Lower leg skin (tissue), 3 donors: ENCODE measurements at regions not wholly inside any gene's neighbourhood (a gene's known extent, or its start where the extent isn't known, plus 50 kb on each side); places are given as distances from the start of the nearest gene placed in this dataset.

Experiments
- POLR2A ChIP-seq, 2 donors: fragments of 450-650 bp; IDR thresholded peaks; one replicate each; pipeline ENCODE4 v1.6.1; 2016 to 2017; ENCODE audit warnings: antibody characterized with exemption in 2 of 2, mild to moderate bottlenecking in 1 of 2, moderate library complexity in 1 of 2
- TF ChIP-seq, protein P1 (sequence below), 3 donors: fragments of 450-650 bp; IDR thresholded peaks; one replicate each; pipeline ENCODE4 v1.5.1; 2016; ENCODE audit warnings: antibody characterized with exemption in 3 of 3, mild to moderate bottlenecking in 3 of 3, moderate library complexity in 2 of 3

DNA sequence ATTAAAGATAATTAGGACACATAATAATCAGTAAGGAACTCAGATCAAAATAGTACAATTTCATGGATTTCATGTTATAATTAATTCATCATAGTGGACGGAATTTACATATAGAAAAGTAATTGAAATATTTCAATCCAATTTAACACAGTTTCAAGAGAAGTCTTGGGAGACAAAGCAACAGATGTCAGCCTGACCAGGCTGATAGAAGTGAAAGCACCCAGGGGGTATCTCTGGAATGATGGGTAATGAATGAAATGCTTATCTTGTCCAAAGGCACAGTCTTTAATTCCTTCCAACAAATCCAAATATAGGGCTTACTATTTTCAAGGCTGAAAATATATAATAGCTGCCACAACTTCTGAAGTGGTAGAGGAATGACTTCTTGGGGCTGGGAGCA lies 629.3 kb upstream of the RGMB start:
- TF ChIP-seq, protein P1, sequence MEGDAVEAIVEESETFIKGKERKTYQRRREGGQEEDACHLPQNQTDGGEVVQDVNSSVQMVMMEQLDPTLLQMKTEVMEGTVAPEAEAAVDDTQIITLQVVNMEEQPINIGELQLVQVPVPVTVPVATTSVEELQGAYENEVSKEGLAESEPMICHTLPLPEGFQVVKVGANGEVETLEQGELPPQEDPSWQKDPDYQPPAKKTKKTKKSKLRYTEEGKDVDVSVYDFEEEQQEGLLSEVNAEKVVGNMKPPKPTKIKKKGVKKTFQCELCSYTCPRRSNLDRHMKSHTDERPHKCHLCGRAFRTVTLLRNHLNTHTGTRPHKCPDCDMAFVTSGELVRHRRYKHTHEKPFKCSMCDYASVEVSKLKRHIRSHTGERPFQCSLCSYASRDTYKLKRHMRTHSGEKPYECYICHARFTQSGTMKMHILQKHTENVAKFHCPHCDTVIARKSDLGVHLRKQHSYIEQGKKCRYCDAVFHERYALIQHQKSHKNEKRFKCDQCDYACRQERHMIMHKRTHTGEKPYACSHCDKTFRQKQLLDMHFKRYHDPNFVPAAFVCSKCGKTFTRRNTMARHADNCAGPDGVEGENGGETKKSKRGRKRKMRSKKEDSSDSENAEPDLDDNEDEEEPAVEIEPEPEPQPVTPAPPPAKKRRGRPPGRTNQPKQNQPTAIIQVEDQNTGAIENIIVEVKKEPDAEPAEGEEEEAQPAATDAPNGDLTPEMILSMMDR (IDR thresholded peaks at IDR 0.05) = no peak
- no peak for TF ChIP-seq POLR2A (IDR thresholded peaks at IDR 0.05)
